Left lung (tissue), 4 donors: ENCODE measurements at regions not wholly inside any gene's neighbourhood (a gene's known extent, or its start where the extent isn't known, plus 50 kb on each side); places are given as distances from the start of the nearest gene placed in this dataset.

Source experiments
- ATAC-seq: fragments of 200-7000 bp; cut with Tn5 transposase; one replicate; pipeline ENCODE4 v1.9.1; 2020; ENCODE audit warnings: moderate library complexity
- DNase-seq, 4 donors: peaks; one replicate each; pipeline ENCODE4 v3.0.0-alpha.2; 2013 to 2020
- H3K27ac ChIP-seq, 2 donors: fragments of 200-600 bp; sonication (generic) in 1 of 2; one replicate each; pipeline versions ENCODE4 v1.5.0 to v1.8.0; 2020 to 2021
- H3K27me3 ChIP-seq, 2 donors: fragments of 200-600 bp; sonication (generic) in 1 of 2; one replicate each; pipeline versions ENCODE4 v1.5.0 to v1.8.0; 2020 to 2021
- H3K36me3 ChIP-seq, 2 donors: fragments of 200-600 bp; sonication (generic) in 1 of 2; one replicate each; pipeline versions ENCODE4 v1.5.0 to v1.8.0; 2020 to 2021
- H3K4me1 ChIP-seq, 2 donors: fragments of 200-600 bp; one replicate each; pipeline ENCODE4 v1.8.0; 2021
- H3K4me3 ChIP-seq, 2 donors: fragments of 200-600 bp; sonication (generic) in 1 of 2; one replicate each; pipeline versions ENCODE4 v1.5.0 to v1.8.0; 2020 to 2021; ENCODE audit warnings: mild to moderate bottlenecking in 1 of 2
- H3K9me3 ChIP-seq, 2 donors: fragments of 200-600 bp; sonication (generic) in 1 of 2; one replicate each; pipeline versions ENCODE4 v1.5.0 to v1.8.0; 2020 to 2021
- intact Hi-C, 2 donors: fragments of 100-400 bp; cut with DNase I; formaldehyde crosslinking; loops; one replicate each; pipeline versions ENCODE4 v1.11.2 to v1.14.2; 2022
- TF ChIP-seq, protein P1 (sequence below), 2 donors: fragments of 200-600 bp; sonication (generic) in 1 of 2; IDR thresholded peaks; one replicate each; pipeline versions ENCODE4 v1.5.0 to v1.8.0; 2021; ENCODE audit warnings: antibody characterized with exemption in 2 of 2
- donor health status: DM: no; HTN: yes; CAD: no.
- donor health status: DM: no; HTN: no; CAD: no.

DNA sequence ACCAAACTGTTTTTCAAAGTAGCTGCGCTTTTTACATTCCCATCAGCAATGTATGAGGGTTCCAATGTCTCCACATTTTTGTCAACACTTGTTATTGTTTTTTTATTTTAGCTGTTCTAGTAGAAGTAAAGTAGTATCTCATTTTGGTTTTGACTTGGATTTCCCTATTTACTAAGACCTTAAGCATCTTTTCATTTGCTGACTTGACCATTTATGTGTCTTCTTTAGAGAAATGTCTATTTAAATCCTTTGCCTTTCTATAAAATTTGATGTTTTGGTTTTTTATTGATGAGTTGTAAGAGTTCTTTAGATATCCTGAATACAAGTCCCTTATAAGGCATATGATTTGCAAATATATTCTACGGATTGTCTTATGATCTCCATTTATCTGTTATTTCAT lies 110.6 kb downstream of the CD164 start:
- DNase-seq: no peak
- Histone ChIP-seq H3K27ac (no peak overlapping the region), H3K9me3 (peaks cover 0 to 20% of the 10 kb centered on the region in 2 donors), H3K4me3 (no peak overlapping the region), H3K27me3 (no peaks in the 10 kb centered on the region), H3K4me1 (no peaks in the 10 kb centered on the region), H3K36me3 (no peaks in the 10 kb centered on the region)
- ATAC-seq: no peak
- intact Hi-C loops: no loop called here
- TF ChIP-seq, protein P1, sequence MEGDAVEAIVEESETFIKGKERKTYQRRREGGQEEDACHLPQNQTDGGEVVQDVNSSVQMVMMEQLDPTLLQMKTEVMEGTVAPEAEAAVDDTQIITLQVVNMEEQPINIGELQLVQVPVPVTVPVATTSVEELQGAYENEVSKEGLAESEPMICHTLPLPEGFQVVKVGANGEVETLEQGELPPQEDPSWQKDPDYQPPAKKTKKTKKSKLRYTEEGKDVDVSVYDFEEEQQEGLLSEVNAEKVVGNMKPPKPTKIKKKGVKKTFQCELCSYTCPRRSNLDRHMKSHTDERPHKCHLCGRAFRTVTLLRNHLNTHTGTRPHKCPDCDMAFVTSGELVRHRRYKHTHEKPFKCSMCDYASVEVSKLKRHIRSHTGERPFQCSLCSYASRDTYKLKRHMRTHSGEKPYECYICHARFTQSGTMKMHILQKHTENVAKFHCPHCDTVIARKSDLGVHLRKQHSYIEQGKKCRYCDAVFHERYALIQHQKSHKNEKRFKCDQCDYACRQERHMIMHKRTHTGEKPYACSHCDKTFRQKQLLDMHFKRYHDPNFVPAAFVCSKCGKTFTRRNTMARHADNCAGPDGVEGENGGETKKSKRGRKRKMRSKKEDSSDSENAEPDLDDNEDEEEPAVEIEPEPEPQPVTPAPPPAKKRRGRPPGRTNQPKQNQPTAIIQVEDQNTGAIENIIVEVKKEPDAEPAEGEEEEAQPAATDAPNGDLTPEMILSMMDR (IDR thresholded peaks at IDR 0.05): no peak

DNA sequence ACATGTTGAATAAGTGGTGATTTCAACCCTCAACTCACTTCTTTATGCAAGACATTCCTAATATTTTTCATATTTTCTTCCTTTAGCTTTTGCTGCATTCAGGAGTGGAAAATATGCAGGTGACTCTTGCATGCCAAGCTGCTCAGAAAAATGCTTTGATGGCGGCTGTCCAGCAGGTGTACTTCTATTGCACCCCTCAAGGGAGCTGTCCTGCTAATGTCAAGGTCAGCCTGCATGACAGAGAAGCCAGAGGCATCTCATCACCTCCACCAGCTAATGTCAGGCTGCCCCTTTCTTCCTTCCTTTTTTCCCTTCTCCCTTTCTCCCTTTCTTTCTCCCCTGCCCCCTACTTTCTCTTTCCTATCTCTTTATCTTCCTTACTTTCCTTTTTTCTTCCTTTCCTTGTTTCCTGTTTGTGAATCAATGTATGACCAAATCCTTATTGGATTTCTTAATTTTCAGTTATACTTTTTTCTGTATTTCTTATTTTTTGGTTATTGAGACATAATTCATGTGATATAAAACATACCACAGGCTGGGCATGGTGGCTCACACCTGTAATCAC lies 112.2 kb downstream of the CD164 start:
- DNase-seq (no peak), ATAC-seq (no peak)
- Histone ChIP-seq H3K4me1 (no peaks in the 10 kb centered on the region), H3K27ac (no peak overlapping the region), H3K36me3 (no peaks in the 10 kb centered on the region), H3K9me3 (peaks cover 0 to 20% of the 10 kb centered on the region in 2 donors), H3K4me3 (no peak overlapping the region), H3K27me3 (no peaks in the 10 kb centered on the region)
- TF ChIP-seq, protein P1 (IDR thresholded peaks at IDR 0.05): no peak
- intact Hi-C loops: no loop called here

DNA sequence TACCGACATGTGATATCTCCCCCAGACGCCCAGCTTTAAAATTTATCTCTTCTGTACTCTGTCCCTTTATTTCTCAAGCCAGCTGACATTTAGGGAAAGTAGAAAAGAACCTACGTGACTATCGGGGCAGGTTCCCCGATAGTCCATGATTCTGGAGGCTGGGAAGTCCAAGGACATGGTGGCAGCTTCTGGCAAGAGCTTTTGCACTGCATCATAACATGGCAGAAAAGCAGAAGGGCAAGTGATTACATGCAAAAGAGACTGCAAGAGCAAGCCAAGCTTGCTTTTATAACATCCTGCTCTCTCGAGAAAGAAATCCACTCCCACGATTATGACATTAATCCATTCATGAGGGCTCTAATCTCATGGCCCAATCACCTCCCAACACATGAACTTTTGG lies 113.2 kb downstream of the CD164 start:
- ATAC-seq: no peak
- no peaks in the 10 kb centered on the region for H3K27me3 ChIP-seq
- intact Hi-C loops: no loop called here
- TF ChIP-seq, protein P1 (IDR thresholded peaks at IDR 0.05): no peak
- no peak overlapping the region for H3K4me3 ChIP-seq
- H3K9me3 ChIP-seq: peaks cover 0 to 20% of the 10 kb centered on the region in 2 donors
- no peak overlapping the region for H3K27ac ChIP-seq
- no peaks in the 10 kb centered on the region for H3K36me3 ChIP-seq
- no peak for DNase-seq
- H3K4me1 ChIP-seq: no peaks in the 10 kb centered on the region

DNA sequence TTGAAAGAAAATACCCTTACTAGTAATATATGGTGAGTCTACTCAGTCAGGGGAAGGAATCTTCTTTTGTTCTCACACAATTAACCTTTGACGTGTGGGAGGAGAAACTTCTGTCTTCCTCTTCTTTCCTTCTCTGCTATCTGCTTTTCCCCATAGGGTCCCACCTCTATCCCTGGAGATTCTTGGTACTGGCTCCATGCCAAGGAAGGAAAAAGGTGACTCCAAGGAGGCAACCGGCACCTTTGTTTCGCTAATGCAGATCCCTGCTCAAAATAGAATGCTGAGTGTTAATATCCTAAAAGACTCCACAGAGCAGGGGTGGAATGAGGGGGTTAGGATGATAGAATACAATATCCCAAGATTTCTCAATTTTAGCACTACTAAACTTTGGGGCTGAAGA lies 116.7 kb downstream of the CD164 start:
- DNase-seq (no peak), ATAC-seq (no peak)
- TF ChIP-seq, protein P1 (IDR thresholded peaks at IDR 0.05): no peak
- Histone ChIP-seq H3K27ac (no peak overlapping the region), H3K36me3 (no peaks in the 10 kb centered on the region), H3K27me3 (no peaks in the 10 kb centered on the region), H3K9me3 (peaks cover 0 to 20% of the 10 kb centered on the region in 2 donors), H3K4me3 (no peak overlapping the region), H3K4me1 (no peaks in the 10 kb centered on the region)
- intact Hi-C loops: no loop called here

DNA sequence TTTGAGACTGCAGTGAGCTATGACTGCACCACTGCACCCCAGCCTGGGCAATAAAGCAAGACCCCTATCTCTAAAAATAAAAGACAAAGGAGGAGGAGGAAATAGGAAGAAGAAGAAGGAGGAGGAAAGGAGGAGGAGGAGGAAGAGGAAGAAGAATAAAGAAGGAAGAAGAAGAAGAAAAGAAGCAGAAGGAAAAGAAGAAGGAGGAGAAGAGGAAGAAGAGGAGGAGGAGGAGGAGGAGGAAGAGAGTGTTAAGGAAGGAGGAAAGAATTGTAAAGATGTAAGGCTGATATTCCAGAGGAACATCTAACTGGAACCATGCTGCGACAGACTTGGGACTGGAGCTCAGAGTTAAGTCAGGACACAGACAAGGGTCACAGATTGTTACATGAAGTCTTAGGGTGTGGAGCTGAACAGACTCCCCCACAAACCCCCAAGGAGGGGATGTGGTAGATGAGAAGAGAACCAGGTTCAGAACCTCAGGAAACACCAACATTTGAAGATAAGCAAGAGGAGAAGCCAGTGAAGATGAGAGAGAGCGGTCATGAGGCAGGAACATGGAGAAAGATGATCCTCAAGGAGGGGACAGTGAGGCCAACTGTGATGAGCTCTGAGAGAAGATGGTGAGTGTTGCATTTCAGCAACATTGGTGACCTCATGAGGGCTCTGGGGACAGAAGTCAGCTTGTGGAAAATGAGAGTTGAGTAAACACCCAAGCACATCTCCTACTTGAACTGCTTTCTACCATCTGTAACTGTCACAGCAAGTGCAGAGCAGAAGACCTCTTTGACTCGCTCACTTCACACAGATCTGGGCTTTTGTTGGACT lies 118.2 kb downstream of the CD164 start:
- H3K9me3 ChIP-seq: peaks cover 0 to 13% of the 10 kb centered on the region in 2 donors
- ATAC-seq: no peak

More for the DNA sequence above, 118.2 kb downstream of the CD164 start:
- Histone ChIP-seq H3K4me3 (no peak overlapping the region), H3K27me3 (no peaks in the 10 kb centered on the region), H3K36me3 (no peaks in the 10 kb centered on the region), H3K4me1 (no peaks in the 10 kb centered on the region), H3K27ac (no peak overlapping the region)
- DNase-seq: no peak
- TF ChIP-seq, protein P1 (IDR thresholded peaks at IDR 0.05): no peak
- intact Hi-C loops: no loop called here
